ENCODE measurements at regions not wholly inside any gene's neighbourhood (a gene's known extent, or its start where the extent isn't known, plus 50 kb on each side); places are given as distances from the start of the nearest gene placed in this dataset.

DNA sequence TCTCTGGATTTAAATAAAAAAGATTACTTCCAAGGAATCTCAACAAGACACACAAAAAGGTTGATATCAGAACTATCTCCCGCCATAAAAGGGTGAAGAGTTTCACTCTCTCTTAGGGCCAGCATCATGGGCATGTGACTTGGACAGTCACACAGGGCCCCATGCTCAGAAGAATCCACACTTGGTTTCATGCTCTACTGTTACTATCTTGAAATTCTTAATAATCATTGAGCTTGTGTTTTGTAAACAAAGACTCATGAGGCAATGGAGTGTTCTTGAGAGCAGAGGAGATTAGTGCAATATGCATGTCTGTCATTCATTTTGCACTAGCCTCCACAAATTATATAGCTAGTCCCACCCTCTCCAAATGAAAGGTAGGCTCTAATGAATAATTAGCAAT lies 58.4 kb downstream of the HMHB1 start:
- no peak for DNase-seq

- peak; percentile 3 for DNase-seq
Measured at GRCh38 chr5:143870871-143871632, 59.1 kb downstream of the HMHB1 start.

DNA sequence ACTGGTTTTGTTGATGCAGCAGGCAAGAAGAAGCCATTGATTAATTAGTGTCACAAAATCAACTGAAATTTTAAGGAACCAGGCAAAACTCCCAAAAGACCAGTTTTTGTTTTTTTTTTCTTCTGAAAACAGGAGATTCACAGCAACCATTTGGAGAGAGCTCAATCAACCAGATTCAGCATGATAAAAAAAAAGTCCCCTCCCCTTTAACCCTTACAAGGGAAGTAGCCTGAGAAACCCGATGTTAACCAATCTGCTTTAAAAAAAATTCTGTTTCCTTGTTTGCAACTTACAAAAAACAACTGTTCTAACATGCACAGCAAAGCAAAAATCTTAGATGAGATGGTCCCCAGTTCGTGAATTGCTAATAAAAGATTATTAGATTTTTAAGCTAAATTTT lies 59.7 kb downstream of the HMHB1 start:
- no peak for DNase-seq

DNA sequence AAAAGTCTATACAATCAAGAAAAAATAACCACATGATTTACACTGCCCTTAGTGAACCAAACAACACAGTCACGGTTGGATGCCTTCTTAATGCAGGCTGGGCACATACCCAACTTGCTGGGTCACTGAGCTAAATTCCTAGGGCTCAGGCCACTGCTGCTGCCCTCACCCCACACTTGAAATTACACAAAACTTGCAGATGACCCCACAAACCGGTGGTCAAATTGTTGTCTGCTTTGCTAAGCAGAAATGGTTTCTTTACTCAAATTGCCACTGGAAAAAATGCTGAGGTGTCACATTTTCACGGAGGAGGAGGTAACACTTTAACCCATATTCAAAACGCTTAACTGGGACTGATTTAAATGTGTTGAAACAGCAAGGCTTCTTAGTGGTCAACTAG lies 62.4 kb downstream of the HMHB1 start:
- DNase-seq: no peak

- DNase-seq: no peak
Measured at GRCh38 chr5:143877196-143877595, 65.2 kb downstream of the HMHB1 start.

DNA sequence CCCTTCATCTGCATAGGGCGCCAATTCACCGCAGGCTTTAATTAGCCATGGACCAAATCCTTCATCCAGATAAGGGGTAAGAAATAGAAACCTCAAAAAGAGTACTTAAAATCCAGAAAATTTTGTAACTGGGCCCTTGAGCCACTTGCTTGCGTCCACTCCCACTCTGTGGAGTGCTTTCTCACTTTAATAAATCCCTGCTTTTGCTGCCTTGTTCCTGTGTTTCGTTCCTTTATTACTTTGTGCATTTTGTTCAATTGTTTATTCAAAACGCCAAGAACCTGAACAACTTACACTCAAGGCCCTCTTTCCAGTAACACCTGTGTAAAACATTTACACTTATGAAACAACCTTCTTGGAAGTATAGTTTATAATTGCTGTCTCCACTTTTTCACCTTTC lies 66.5 kb downstream of the HMHB1 start:
- DNase-seq: no peak

DNA sequence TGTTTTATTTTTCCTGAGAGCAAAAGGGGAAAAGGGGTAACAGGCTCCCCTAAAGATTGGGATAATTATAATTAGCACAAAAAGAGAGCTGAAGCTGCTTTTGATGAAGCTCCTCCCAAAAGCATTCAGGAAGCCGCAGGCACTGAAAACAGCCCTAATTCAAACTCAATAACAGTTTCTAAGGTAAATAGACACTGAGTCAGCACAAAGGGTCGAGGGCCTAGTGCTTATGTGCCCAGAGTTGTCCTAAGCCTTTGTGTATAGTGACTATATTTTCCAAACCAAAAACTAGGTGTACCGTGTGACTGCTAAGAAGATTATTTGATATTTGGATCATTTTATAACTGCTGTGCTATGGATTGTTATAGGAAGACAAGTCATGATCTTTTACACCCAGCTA lies 67.7 kb downstream of the HMHB1 start:
- DNase-seq: no peak

GRCh38 chr5:143880178-143880577 lies 68.2 kb downstream of the HMHB1 start:
- no peak for DNase-seq

DNA sequence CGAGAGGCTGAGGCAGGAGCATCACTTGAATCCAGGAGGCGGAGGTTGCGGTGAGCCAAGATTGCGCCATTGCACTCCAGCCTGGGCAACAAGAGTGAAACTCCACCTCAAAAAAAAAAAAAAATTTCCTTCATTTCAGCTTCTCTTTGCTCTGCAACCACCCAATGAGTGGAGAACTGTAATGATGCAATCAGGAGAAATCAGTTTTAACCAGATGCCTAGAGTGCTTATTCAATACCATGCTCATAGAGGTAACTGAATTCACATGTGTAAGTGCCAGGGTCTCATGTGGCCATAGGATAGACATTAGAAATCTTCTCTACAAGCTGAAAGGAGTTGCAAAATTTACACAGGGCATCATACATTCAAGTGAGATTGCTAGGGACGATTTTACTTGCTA lies 70.6 kb downstream of the HMHB1 start:
- DNase-seq: no peak

DNA sequence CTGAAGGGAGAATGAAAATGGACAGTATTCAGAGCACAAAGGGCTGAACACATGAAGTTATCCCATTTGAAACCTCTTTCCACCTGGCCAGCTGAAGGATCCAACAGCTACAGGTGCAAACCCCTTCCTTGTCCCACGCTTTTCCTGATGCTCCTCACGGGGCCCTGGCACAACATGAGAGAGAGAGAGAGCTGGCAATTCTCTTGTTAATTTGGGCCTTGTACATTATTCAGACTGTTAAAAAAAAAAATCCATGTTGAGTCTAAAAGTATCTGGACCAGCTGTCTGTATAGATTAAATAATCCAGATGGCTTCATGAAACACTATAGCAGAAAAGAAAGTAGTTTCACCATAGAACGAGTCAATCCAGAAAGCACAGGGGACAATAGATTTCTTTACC lies 74.1 kb downstream of the HMHB1 start:
- no peak for DNase-seq

GRCh38 chr5:143886651-143887638 lies 75.0 kb downstream of the HMHB1 start:
- DNase-seq: peak; percentile 22

DNA sequence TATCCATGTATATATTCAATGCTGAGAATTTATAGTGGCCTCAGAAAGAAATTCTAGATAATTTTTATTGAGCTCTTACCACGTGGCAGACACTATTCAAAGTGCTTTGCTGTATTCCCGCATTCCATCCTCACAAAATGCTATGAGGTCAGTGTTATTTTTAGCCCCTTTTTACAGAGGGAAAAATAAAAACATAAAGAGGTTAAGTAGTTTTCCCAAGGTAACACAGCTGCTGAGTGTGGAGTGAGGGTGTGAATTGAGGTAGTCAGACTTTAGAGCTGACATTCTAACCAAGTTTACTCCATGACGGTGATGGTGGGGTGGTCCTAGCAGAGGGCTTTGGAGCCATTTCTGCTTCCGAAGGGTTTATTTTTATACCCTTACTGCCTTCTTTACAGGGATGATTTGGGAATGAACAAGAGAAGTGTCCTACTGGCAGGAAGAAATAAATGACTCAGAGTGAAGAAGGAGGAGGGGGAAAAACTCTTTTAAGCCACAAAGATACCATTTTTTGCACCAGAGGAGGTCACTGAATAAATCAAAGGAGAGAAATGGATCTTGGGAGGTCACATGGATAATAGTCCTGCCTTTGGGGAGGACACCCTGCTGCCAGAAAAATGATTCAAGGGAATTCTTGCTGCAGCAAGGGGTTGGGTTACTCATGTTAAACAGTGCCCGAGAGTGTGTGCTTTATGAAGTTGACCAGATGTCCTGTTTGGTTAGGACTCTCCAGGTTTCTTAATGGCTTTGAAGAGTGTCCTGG lies 76.1 kb downstream of the HMHB1 start:
- no peak for DNase-seq

GRCh38 chr5:143888912-143889311 lies 77.0 kb downstream of the HMHB1 start:
- no peak for DNase-seq

DNA sequence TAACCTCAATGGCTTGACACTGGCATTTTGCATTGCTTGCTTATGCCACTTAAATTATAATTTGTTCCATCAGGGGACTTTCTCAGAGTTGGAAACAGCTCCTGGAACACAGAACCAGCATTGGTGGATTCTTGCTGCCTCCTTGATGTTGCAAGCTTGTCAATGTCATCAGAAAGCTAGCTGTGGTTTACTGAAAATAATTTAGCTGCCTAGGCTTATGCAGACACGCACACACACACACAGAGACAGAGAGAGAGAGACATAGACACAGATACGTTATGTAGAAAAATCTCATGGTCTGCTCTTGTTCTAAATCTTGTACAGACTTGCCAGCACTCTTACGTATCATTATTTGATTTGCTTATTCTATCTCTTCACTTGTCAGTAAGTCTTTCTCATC lies 78.0 kb downstream of the HMHB1 start:
- no peak for DNase-seq

GRCh38 chr5:143890487-143890886 lies 78.5 kb downstream of the HMHB1 start:
- DNase-seq: no peak

DNA sequence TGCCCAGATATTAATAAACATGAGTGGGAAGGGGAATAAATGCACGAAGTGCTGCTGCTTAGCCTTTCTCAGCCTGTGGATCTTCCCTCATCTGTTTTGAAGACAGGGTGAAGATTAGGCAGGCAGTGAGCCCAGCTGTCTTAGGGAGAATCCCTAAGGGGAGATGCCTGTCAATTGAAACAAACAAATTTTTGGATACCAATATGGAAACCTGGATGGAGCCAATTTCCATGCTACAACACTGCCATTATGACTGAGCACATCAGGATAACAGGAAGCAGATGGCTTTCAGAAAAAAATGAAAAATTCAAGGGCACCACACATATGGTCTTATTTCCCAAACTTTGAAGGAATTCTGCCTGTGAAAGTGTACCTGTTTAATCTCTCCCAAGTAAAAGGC lies 80.3 kb downstream of the HMHB1 start:
- no peak for DNase-seq

DNA sequence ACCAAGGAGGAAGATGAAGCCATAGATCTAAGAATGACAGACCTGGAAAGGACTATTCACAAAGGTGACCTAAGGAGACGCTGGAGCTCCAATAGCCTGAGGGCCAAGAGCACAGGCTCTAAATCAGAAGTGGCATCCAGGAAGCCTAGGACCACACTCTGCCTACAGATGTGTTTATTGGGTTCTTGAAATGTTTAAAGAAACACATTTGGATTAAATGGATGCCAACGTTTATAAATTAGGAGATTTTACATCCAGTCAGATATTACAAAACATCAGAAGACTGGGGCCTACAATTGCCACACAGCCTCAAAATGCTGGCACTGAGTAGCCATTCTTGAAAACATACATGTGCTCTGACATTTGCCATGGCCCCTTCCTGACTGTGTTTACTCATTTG lies 80.9 kb downstream of the HMHB1 start:
- DNase-seq: no peak

DNA sequence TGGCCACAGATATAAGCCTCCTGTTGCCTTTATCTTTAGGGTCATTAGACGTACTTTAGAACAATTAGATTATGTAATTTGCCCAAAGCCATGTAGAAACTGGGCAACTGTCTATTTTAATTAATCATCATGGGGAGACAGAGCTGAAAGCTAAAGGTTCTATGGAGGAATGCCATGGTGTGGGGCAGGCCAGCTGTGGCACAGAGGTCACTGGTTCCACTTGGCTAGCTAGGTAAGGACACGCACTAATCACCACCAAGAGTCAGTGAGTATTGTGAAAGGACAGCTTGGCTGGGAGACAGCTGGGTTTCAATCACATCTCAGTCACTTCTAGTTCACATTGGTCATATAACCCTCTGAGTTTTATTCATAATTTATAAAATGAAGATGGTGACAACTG lies 81.7 kb downstream of the HMHB1 start:
- no peak for DNase-seq

- no peak for DNase-seq
Measured at GRCh38 chr5:143896516-143896915, 84.6 kb downstream of the HMHB1 start.

DNA sequence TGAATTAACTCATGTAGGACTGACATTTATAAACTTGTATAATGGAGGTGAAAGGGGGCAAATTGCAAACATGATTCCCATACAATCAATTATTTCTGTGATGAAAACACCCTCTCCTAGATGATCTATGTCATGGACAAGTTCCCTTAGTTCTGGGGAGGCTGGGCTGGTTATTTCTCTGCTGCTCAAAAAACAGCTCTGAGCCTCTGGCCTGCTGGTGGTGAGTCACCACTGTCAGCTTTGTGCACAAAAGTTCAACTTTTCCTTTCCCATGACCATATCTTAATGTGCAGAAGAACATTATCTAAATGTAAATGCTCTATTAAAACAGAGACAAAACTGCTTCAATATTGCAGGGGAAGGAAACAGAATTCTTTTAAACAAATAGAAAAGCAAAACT lies 85.0 kb downstream of the HMHB1 start:
- peak; percentile 29 for DNase-seq

DNA sequence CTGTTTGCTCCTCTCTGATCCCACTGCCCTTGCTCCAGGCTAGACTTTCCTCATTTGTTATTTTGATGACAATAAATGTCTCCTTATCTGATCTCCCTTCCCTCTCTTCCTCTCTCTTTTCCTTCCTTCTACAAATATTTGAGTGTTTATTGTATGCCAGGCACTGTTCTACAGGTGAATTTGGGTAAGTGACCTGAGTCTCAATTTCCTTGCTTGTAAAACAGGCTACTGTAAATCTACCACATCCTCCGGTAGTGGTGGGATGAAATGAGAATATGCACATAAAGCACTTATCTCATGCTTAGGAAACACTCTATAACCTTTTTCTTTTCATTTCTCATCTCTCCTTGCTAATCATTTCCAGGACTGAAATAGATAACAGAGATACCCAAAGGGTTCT lies 86.4 kb downstream of the HMHB1 start:
- no peak for DNase-seq

DNA sequence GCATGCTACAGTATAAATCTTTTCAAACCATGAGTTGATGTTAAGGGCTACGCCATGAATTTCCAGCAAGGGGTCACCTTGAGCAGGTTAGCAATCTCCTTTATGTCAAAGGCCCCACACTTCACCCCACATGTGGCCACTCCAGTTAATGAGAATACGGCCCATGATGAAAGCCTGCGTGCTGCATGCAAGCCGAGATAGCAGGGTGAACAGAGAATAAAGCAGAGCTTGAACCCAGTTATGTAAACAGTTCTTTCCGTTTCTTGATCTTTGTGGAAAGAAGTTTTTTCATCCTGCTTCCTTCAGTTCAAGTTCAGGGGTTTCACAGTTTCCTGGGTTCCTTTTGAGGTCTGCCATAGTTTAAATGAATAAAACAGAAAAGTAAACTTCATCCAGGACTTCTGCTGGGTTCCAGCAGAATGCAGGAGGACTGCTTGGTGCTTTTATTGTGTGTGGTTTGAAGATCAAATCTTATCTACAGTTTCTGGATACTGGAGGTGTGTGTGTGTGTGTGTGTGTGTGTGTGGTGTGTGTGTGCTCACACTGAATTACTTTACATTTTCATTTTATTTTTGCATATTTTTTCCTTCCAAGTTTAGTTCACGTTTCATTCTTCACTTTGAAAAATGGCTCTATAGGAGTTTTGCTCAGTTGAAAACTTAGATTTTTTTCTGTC lies 87.1 kb downstream of the HMHB1 start:
- peak; percentile 15 for DNase-seq

DNA sequence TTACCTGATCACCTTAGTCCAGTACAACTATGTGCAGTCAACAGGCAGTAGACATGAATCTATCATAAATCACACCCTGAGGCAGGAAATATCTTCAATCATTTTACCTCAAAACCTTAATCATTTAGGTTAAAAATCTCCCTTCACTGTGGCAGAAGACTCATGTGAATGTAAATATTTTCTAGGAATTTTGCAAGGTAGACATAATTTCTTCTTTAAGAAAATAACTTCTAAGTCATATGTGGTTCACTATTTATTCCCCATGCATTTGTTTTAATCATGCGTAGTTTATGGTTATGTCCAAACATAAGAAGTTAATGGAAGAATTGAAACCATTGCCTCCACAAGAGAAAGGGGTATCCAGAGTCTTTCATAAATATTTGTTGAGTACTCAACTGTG lies 97.0 kb downstream of the HMHB1 start:
- DNase-seq: no peak

Measured in hematopoietic multipotent progenitor cell treated with erythropoietin and hydrocortisone succinate and interleukin-3 and kit ligand, for 4 days (in vitro differentiated cells).